Liver (tissue), 3 donors: ENCODE measurements at regions not wholly inside any gene's neighbourhood (a gene's known extent, or its start where the extent isn't known, plus 50 kb on each side); places are given as distances from the start of the nearest gene placed in this dataset.

Experiments used
- ATF3 ChIP-seq: IDR thresholded peaks from 2 replicates; pipeline ENCODE4 v1.6.1; 2016; ENCODE audit warnings: antibody characterized with exemption
- CTCF ChIP-seq: fragments of 150-350 bp; IDR thresholded peaks from 2 replicates; pipeline ENCODE4 v1.5.1; 2017; ENCODE audit warnings: improper control_type of control experiment, low read depth, low read length; ENCODE audit not compliant: missing input control
- EGR1 ChIP-seq, 2 donors: IDR thresholded peaks; 2 replicates each; pipeline ENCODE4 v1.6.1; 2016 to 2018; ENCODE audit warnings: antibody characterized with exemption in 2 of 2, low read depth in 2 of 2
- FOXA1 ChIP-seq: IDR thresholded peaks from 2 replicates; pipeline ENCODE4 v1.6.1; 2016; ENCODE audit warnings: antibody characterized with exemption
- GABPA ChIP-seq, 2 donors: IDR thresholded peaks in 1 of 2; conservative IDR thresholded peaks in 1 of 2; 2 replicates each; pipeline ENCODE4 v1.6.1; 2016; ENCODE audit warnings: antibody characterized with exemption in 2 of 2, mild to moderate bottlenecking in 1 of 2, moderate library complexity in 1 of 2
- HNF4G ChIP-seq: IDR thresholded peaks from 2 replicates; pipeline ENCODE4 v1.6.1; 2016; ENCODE audit warnings: antibody characterized with exemption
- JUND ChIP-seq, 2 donors: IDR thresholded peaks; 2 replicates each; pipeline ENCODE4 v1.6.1; 2016; ENCODE audit warnings: antibody characterized with exemption in 2 of 2
- NR2F2 ChIP-seq: IDR thresholded peaks from 2 replicates; pipeline ENCODE4 v1.6.1; 2016; ENCODE audit warnings: antibody characterized with exemption
- RAD21 ChIP-seq, 2 donors: IDR thresholded peaks; 2 replicates each; pipeline ENCODE4 v1.6.1; 2016; ENCODE audit warnings: antibody characterized with exemption in 2 of 2, mild to moderate bottlenecking in 2 of 2
- REST ChIP-seq: IDR thresholded peaks from 2 replicates; pipeline ENCODE4 v1.6.1; 2016; ENCODE audit warnings: antibody characterized with exemption, mild to moderate bottlenecking
- SP1 ChIP-seq: IDR thresholded peaks from 2 replicates; pipeline ENCODE4 v1.6.1; 2018; ENCODE audit warnings: antibody characterized with exemption, mild to moderate bottlenecking
- TAF1 ChIP-seq: conservative IDR thresholded peaks from 2 replicates; pipeline ENCODE4 v1.6.1; 2016; ENCODE audit warnings: antibody characterized with exemption, mild to moderate bottlenecking
- ZBTB33 ChIP-seq: IDR thresholded peaks from 2 replicates; pipeline ENCODE4 v1.6.1; 2016; ENCODE audit warnings: antibody characterized with exemption
- donor health status: healthy.
- donor health status: healthy.

GRCh38 chr4:181982856-181983255 lies 260.3 kb upstream of the TENM3 start:
- TF ChIP-seq CTCF (no peak), EGR1 (IDR thresholded peaks at IDR 0.05; ENCODE audit: low read depth in 2 of 2) (no peak), TAF1 (no peak), SP1 (no peak), JUND (IDR thresholded peaks at IDR 0.05) (no peak), RAD21 (IDR thresholded peaks at IDR 0.05) (no peak), NR2F2 (no peak), ZBTB33 (no peak), GABPA (IDR thresholded peaks at IDR 0.05 in 1 of 2, conservative IDR thresholded peaks at IDR 0.05 in 1 of 2) (no peak), ATF3 (no peak), HNF4G (no peak), REST (no peak), FOXA1 (no peak)
